ENCODE measurements at regions not wholly inside any gene's neighbourhood (a gene's known extent, or its start where the extent isn't known, plus 50 kb on each side); places are given as distances from the start of the nearest gene placed in this dataset.

DNA sequence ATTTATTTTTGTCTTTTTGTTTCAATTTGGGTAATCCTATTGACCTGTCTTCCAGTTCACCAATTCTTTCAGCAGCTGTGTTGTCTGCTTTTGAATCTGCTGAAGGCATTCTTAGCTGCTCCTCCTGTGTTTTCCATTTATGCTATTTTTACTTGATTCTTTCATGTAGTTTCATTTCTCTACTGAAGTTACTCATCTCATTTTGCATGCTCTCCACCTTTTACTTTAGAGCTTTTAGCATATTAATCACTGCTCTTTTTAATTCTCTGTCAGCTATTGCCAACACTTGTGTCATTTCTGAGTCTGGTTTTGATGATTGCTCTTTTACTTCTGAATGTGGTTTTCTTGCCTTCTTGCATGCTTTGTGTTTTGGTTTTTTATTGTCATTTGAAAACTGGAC, 496.0 kb upstream of the CLINT1 start:
- DNase-seq (ENCODE audit: low spot score) = no peak

DNA sequence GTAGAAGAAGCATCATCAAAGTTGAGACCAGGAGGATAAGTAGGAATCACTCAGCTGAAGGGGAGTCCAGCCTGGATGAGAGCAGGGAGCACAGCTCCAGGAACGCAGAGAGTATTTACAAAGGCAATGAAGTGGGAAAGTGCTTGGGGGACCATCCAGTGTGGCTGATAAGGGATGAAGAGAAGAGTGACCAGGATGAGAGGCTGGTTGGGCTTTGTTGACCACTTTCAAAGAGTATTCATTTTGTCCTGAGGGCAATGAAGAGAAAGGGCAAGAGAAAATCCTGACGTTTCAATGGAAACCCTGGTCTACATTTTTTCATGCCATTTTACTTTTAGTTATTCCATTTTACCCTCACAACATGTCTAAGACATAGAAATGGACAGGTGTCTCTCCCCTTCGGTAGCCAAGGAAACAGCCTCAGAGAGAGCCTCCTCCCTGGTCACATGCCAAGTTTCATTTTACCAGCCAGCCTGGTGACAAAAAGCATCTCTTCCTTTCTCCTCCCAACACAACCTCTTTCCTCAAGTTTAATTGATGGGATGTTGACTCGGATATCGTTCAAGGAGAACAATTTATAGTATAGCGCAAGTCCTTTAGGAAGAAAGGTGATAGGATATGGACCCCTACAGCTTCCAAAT, 492.7 kb upstream of the CLINT1 start:
- DNase-seq (ENCODE audit: low spot score) = no peak

DNA sequence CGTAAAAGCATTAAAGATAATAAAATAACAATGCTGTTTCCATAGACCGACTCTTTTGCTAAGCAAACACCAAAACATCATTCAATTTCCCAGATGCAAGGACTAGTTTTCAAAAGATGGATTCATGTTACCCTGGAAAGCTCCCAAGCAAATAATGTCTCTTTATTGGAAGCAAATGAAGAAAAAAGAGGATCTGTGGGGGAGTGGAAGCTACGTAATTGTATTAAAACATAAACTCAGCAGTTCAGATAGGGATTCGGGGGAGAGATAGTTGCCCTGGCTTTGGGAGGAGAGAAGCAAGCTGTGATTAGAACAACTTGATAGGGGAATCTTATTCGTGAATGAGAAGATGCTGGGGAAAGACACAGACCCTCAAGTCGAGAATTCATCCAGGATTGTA, 491.0 kb upstream of the CLINT1 start:
- no peak for DNase-seq (ENCODE audit: low spot score)

DNA sequence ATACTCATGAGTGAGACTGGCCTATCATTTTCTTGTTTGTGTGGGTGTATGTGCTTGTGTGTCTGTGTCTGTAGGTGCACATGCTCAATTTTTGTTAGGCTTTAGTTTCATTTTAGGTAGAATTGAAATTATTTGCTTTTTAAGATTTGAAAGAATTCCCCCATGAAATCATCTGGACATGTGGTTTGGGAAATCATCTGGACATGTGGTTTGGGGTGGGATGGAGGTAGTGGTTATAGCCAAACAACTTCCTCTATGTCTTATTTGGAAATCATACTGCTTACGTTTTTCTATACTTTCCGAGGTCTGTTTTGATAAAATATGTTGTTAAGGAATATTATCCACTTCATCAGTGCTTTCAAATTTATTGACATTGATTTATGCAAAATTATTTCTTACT, 485.4 kb upstream of the CLINT1 start:
- DNase-seq (ENCODE audit: low spot score) = no peak

DNA sequence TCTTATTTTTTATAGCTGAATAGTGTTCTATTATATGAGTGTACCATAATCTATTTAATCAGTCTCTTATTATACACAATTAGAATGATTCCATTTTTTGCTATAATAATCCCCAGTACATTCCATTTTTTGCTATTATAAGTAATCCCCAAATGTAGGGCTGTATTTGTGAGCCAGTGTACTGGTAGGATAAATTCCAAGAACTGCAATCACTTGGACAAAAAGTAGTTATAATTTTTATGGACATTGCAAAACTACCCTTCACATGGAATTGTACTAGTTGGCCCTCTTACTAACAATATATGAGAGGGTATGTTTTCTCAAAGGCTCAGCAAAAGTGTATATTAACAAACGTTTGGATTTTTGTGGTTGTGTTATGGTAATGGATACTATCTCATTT, 481.7 kb upstream of the CLINT1 start:
- DNase-seq (ENCODE audit: low spot score) = no peak

DNA sequence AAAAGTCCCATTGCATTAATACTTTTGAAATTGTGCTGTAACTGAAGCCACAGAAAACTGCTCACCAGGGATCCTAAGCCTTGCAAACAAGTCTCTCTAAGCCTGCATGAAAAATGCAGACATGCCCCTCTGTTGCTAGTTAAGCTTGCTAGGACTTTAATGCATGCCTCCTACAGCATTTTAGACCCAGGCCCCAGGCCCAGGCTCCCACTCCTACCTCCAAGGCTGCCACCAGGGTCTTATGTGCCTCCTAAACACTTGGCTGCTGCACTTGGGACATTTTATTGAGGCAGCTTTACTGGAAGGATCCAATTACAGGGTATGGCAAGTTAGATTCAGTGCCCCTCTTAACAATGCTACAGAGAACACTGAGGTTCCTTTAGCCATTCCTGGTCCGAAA, 467.3 kb upstream of the CLINT1 start:
- DNase-seq (ENCODE audit: low spot score) = no peak

DNA sequence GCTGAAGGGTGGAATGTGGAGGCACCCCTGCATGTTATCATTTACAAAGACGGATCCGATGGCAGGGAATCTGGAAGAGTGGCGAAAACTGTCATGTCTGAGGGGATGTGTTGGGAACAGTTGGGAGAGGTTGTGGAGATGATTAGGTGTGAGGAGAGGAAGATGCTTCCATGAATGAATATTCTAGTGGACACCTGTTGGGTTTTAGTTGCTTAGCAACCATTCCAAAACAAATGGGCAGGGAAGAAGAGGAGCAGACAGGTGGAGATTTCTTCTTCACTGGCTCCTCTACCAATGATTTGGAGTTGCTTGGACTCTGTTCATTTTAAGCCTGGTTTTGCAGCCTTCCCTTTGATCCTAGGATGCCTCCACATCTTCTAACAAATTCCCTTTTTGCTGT, 465.3 kb upstream of the CLINT1 start:
- DNase-seq (ENCODE audit: low spot score) = no peak

DNA sequence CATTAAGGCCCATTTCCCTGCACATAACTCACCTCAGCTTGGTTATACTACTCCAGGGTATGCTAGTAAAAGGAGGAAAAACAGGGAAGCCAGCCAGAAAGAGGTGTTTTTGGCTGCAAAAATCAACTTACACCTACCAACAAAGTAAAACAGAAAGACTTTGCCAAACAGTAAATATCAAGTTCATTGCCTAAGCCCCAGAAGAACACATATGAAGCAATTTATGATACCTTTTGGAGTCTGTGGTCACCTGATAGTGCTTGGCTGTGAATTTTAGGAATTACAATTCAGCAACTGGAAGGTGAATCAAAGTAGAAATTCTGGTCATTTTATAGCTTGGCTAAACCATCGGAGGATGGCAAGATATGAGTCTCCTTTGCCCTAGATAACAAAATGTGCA, 463.7 kb upstream of the CLINT1 start:
- DNase-seq (ENCODE audit: low spot score) = no peak

DNA sequence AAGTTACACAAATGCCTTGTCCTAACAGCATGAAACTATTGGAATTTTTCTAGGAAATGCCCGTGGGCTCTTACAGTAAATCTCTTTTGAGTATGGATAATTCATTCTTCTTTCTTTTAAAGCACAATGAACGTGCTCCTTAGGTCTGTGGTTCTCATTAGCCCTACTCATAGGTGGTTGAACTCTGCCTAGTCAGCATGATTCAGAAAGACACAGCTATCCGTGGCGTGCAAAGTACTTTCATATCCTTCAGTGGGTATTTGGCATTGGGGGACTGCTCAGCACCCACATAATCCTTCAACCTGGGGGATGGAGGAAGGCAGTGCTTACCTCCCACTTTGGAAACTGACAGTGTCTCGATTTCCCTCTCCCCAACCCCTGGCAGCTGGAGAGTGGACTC, 462.0 kb upstream of the CLINT1 start:
- DNase-seq (ENCODE audit: low spot score) = no peak

DNA sequence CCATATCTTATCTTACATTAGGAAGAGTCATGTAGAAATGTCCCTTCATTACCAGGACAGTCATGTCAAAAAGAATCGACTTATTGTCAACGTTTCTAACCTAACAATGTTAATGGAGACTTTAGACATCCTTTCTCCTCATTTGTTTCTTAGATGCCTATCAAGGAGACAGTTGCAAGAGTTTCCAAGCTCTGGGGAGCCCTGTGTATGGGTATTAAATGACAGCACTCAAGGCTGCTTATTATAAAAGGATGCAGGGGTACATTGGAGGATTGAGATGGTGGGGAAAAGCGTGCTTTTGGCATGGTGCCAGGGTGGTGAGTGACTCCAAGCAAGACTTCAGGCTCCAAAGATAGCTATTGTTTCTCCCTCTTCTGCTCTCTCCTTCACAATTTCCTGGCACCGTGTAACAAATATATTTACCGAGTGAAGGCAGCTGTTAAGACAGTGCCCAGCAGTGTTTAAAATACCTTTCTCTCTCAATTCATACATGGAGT, 461.3 kb upstream of the CLINT1 start:
- DNase-seq (ENCODE audit: low spot score) = no peak

DNA sequence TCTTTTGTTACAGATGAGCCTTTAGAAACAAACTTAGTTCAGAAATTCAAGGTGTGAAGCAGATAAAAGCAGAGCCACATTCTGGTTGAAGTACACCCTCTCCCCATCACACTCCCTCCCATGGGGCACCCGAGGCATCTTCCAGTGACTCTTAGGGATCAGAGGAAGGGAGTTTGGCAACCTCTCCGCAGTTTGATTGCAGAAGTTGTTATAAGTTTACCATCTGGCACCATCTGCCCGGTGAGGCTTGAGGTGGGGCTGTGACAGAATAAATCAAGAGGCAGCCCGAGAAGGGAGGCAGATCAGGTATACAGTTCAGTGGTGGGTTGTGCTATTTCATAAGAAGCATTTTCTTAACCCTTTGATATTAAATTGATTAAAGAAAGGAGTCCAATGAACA, 458.6 kb upstream of the CLINT1 start:
- DNase-seq (ENCODE audit: low spot score) = peak; percentile 73

DNA sequence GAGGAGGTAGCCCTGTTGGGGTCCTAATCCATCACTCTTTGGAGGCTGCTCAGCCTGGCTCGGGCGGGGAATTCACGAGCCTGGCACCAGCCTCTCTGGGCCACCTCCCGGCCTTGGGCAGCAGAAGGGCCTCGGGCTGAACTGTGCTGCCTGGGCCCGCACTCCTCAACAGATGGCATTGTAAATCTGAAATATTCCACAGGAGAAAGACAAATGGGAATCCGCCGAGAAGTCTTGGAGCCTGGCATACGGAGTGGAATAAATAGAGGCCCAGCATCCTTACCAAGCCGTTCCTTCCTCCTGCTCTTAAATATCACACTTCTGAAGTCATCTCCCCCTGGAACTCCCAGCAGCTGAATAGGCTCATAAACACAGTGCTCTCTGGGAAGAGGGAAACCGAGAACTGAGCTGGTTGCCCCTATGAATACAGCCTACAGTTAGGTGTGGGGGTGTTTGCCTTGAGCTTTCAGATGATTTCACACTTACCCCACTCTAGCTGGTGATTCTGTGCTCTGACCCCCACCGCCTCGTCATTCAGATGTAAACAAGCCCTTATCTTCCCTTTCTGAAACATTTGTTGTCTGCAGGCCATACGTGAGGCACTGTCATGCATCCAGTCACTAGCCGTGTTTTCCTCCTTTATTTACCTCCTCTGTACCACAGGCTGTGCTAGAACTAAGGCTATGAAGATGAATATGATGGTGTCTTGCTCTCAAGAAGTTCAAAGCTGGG, 455.0 kb upstream of the CLINT1 start:
- DNase-seq (ENCODE audit: low spot score) = no peak

DNA sequence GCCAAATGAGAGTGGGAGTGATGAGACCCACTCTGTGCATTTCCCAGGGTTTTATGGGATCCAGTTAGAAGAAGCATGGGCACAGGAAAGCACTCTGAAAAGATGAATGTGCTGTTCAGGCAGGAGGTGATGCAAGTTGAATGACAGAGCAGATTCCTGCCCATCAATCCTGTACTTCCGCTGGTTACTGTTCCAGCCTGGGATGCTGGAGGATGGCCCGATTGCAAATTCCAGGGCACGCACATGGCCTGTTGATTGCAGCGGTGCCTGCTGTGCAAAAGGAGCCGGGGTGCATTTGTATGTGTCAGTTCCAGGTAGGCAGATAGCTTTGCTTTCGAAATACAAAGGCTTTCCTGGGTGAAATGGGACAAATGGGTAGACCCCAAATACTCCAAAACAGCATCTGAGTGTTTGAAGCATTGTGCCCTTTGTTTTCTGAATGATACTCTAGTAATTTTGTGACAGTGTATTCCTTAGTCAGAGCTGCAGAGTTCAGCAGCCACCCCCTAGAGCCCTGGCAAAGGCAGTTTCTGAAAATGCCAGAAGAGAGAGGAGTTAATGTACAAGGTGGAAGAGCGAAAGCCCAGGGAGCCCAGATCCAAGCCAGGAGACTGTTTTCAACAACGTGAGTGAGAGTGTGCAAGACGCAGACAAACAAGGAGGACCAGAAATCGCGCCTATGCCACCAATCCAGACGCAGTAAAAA, 454.2 kb upstream of the CLINT1 start:
- DNase-seq (ENCODE audit: low spot score) = no peak

DNA sequence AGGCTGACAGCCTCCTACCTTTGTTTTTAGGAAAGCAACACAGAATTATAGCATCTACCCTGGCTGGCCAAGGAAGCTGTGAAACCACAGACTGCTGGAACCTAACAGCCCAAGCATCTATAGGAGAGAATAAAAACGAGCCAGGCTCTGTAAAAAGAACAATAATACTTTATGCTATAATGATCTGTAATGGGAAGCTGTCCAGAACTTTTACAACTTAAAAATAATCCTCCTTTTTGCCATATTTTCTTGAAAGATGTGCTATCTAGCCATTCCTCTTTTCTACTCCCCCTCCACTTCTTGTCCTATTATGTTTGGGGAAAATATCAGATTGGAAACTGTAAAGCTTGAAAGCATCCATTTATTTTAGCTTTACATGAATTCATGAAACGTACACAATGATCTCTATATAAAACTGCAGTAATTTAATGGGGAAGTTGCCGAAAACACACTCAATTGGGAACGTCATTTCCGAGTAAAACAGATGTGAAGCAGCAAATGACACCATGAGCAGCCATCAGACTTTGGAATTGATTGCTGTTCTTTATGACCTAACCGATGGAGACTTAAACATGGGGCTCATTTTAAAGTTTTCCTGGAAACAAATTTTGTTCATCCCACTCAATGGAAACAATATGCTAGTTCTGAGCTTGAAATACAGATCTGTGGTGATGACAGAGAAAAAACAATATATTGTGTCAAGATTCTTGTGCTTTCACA, 450.3 kb upstream of the CLINT1 start:
- no peak for DNase-seq (ENCODE audit: low spot score)

DNA sequence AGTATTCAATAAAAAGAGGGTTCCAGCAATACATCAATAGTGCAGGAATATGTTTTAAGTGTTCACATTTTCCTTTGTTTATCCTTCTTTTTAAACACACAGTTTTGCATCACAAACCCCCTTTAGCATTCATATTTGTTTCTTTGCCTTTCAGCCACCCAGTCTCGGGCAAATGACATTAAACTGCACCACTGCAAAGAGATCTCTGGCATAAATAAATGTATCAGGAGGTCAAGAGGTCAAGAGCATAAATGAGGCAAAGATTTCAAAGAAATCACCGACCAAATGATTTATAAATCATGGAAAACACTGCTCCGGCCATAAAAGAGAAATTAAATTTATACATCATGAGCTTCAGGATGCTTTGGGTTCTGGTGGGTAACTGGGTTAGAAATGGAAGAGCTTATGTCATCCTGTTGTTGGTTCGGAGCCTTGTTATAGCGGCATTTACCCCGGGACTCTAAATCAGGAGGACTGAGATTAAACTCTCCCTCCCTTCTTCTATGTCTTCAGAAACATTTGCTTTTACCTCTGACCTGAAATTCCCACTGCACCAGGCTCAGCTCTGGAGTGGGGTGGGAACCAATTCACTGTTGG, 449.6 kb upstream of the CLINT1 start:
- no peak for DNase-seq (ENCODE audit: low spot score)

DNA sequence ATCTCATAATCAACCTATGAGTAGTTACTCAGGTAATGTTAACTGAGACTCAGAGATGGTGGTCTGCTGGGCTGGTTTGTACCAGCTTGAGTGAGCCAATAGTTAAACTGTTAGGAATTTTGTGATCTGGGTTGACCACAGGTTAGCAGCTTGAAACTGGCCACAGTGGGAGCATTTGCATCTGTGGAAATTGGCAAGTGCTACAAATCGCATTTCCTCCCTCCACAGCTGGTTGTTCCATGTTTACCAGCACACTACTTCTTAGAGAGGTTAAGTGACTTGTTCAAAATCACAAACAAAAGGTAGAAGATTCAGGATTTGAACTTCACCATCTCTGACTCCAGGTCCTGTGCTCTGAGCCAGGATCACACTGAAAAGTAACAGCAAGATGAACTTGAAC, 446.9 kb upstream of the CLINT1 start:
- no peak for DNase-seq (ENCODE audit: low spot score)

DNA sequence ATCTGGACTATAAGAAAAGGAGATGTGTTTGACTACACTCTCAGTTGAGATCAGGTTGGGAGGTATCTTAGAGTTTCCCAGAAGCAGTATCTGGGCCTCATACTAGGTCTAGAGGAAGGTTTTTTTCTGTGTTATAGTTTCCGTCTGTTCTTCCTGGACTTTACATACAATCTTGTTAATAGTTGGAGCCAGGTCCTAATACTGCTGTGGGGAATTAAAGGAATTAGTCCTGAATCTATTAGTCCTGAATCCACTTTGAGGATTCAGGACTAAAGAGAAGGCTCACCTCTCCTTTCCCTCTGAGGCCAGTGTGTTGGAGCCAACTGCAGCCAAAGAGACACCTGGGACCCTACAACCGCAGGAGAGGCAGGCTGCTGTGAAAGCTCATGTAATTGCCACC, 445.7 kb upstream of the CLINT1 start:
- no peak for DNase-seq (ENCODE audit: low spot score)

DNA sequence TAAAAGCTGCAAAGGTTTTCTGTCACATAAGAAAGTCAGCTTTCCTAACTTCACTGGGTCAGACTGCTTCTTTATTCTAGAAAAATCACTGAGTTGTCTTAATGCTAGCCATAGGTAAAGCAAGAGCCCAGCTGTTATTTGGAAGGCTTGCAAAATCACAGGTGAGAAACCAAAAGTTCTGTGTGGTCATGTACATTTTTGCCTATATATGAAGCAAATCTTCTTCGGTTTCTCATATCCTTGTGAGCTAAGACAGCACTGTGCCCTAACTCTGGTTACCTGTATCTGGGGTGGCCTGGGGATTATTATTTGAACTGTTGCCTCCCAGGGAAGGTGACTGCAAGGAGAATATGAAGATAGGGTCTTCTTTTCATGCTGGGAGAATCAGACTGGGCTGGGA, 444.9 kb upstream of the CLINT1 start:
- no peak for DNase-seq (ENCODE audit: low spot score)

DNA sequence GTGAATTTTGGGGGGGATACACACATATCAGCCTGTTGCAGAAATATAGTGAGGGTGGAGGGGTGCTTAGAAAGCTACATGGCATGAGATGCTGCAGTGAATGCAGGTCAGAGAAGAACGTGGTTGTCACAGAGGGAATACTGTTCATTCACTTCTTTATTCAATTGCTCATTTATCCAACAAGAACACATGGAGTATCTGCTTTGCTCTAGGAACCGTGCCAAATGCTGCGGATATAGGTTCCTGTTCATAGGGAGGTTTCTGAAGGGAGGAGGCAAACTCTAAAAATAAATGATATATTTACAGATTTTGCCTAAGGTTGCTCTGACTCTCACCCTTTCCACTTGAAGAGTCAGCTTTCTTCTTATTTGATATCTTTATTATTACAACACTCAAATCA, 444.3 kb upstream of the CLINT1 start:
- no peak for DNase-seq (ENCODE audit: low spot score)

DNA sequence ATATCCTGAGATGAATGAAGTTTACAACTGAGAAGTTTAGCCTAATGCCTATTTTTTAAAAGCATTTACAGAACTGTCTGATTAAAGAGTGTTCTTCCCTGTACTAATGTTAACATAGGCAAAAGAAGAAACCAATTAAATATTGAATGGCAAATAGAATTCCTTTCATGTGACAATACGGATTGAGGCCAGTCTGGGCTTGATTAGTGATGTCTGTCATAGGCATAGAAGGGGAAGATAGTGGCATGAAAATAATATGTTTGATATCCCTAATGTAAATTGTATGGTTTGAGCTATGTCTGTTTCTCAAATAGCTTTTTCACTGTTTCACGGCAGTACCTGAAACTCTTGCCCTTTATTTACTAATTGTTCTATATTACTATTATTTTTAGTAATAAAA, 443.1 kb upstream of the CLINT1 start:
- DNase-seq (ENCODE audit: low spot score) = no peak

DNA sequence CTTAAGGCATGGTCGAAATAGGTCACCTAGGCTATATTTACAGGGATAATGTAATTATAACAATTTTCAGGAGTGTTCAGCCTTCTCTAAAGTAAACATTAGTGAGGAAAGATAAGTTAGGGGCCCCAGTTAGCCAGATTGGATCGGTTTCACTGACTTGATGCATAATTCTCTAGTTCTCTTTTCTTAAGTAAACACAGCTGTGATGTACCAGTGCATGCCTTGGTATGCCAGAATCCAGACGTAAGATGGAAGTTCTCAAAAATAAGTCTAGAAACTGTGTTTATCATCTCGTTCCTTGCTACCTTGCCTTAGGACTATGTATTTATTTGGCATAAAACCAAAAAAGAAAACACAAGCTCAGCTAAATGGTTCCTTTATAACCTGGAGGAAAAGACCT, 442.2 kb upstream of the CLINT1 start:
- DNase-seq (ENCODE audit: low spot score) = no peak

DNA sequence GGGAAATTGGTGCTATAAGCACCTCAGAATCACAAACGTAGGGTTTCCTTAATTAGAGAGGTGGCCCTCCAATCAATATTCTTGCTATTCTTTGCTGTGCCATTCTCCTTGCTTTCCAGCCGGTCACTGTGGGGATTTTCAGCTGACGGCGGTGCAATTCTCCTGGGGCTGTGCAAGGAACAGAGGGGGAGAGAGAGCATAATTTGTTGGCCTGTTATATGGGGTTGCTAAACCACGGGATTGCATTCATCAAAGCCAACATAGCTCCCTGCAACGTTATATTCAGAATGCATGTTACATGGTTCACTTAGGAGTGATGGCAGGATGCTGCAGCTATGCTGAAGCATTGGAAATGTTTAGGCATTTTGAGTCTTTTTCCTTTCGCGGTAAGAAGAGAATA, 441.3 kb upstream of the CLINT1 start:
- DNase-seq (ENCODE audit: low spot score) = no peak

Measured in D341Med (cell line).